ENCODE measurements at regions not wholly inside any gene's neighbourhood (a gene's known extent, or its start where the extent isn't known, plus 50 kb on each side); places are given as distances from the start of the nearest gene placed in this dataset.

GRCh38 chr2:22795287-22795866 lies 589.6 kb upstream of the KLHL29 start:
- TF ChIP-seq CTCF (IDR thresholded peaks at IDR 0.05; ENCODE audit: low read depth, low read length, poor library complexity, severe bottlenecking) (no peak), EZH2phosphoT487 (IDR thresholded peaks at IDR 0.05; ENCODE audit: borderline replicate concordance, low read length) (no peak)
